ENCODE measurements at regions not wholly inside any gene's neighbourhood (a gene's known extent, or its start where the extent isn't known, plus 50 kb on each side); places are given as distances from the start of the nearest gene placed in this dataset.

- no peak for TF ChIP-seq CTCF (IDR thresholded peaks at IDR 0.05)
- no peak for TF ChIP-seq POLR2AphosphoS5 (IDR thresholded peaks at IDR 0.05)
These were observed 54.1 kb upstream of the HECTD2 start for GRCh38 chr10:91355998-91356397.

Data from stomach (tissue), 4 donors.